Mesothelial cell of epicardium (in vitro differentiated cells): ENCODE measurements at regions not wholly inside any gene's neighbourhood (a gene's known extent, or its start where the extent isn't known, plus 50 kb on each side); places are given as distances from the start of the nearest gene placed in this dataset.

Experiments used
- DNase-seq, 2 experiments: peaks; one replicate each; pipeline ENCODE4 v3.0.0; 2021; ENCODE audit warnings: low spot score in 2 of 2; ENCODE audit not compliant: unreplicated experiment in 2 of 2
- H3K27ac Mint-ChIP-seq: 2 replicates; pipeline ENCODE4 v1.8.0; 2021; ENCODE audit warnings: mixed read lengths
- H3K27me3 Mint-ChIP-seq: 2 replicates; pipeline ENCODE4 v1.8.0; 2021; ENCODE audit warnings: low read depth, mixed read lengths
- H3K36me3 Mint-ChIP-seq: 2 replicates; pipeline ENCODE4 v1.8.0; 2021; ENCODE audit warnings: mixed read lengths
- H3K4me1 Mint-ChIP-seq: 2 replicates; pipeline ENCODE4 v1.8.0; 2021; ENCODE audit warnings: mixed read lengths
- H3K4me3 Mint-ChIP-seq: 2 replicates; pipeline ENCODE4 v1.8.0; 2021; ENCODE audit warnings: mild to moderate bottlenecking, moderate library complexity, mixed read lengths
- H3K9me3 Mint-ChIP-seq: 2 replicates; pipeline ENCODE4 v1.8.0; 2021; ENCODE audit warnings: mixed read lengths
- CTCF ChIP-seq: fragments of 200-600 bp; sonication (generic); IDR thresholded peaks from one replicate; pipeline ENCODE4 v1.5.0; 2021; ENCODE audit warnings: antibody characterized with exemption; ENCODE audit not compliant: unreplicated experiment

GRCh38 chr4:160370046-160370445, 1267.2 kb downstream of the RAPGEF2 start:
- H3K36me3 Mint-ChIP-seq = no peaks in the 10 kb centered on the region
- H3K27me3 Mint-ChIP-seq = no peaks in the 10 kb centered on the region
- H3K27ac Mint-ChIP-seq = no peak overlapping the region
- peaks cover 8% of the 10 kb centered on the region for H3K4me1 Mint-ChIP-seq
- no peak for DNase-seq
- no peaks in the 10 kb centered on the region for H3K9me3 Mint-ChIP-seq
- no peak overlapping the region for H3K4me3 Mint-ChIP-seq
- no peak for TF ChIP-seq CTCF

- no peak for DNase-seq
- Mint-ChIP-seq H3K27me3 (no peaks in the 10 kb centered on the region), H3K27ac (no peak overlapping the region), H3K9me3 (no peaks in the 10 kb centered on the region), H3K4me1 (no peaks in the 10 kb centered on the region), H3K36me3 (no peaks in the 10 kb centered on the region), H3K4me3 (no peak overlapping the region)
- no peak for TF ChIP-seq CTCF
Observed at GRCh38 chr4:160371446-160371845, 1268.6 kb downstream of the RAPGEF2 start.

GRCh38 chr4:160372390-160372789, 1269.5 kb downstream of the RAPGEF2 start:
- no peak for TF ChIP-seq CTCF
- Mint-ChIP-seq H3K9me3 (no peaks in the 10 kb centered on the region), H3K4me3 (no peak overlapping the region), H3K4me1 (no peaks in the 10 kb centered on the region), H3K27me3 (no peaks in the 10 kb centered on the region), H3K36me3 (no peaks in the 10 kb centered on the region), H3K27ac (no peak overlapping the region)
- DNase-seq = no peak

GRCh38 chr4:160373911-160374310, 1271.0 kb downstream of the RAPGEF2 start:
- TF ChIP-seq CTCF = no peak
- Mint-ChIP-seq H3K4me1 (no peaks in the 10 kb centered on the region), H3K9me3 (no peaks in the 10 kb centered on the region), H3K4me3 (no peak overlapping the region), H3K27me3 (no peaks in the 10 kb centered on the region), H3K36me3 (no peaks in the 10 kb centered on the region), H3K27ac (no peak overlapping the region)
- DNase-seq = no peak

- H3K4me3 Mint-ChIP-seq = no peak overlapping the region
- DNase-seq = no peak
- TF ChIP-seq CTCF = no peak
- H3K4me1 Mint-ChIP-seq = no peaks in the 10 kb centered on the region
- no peaks in the 10 kb centered on the region for H3K9me3 Mint-ChIP-seq
- no peaks in the 10 kb centered on the region for H3K27me3 Mint-ChIP-seq
- H3K36me3 Mint-ChIP-seq = no peaks in the 10 kb centered on the region
- no peak overlapping the region for H3K27ac Mint-ChIP-seq
Observed at GRCh38 chr4:160375772-160376452, 1273.0 kb downstream of the RAPGEF2 start.

- H3K27me3 Mint-ChIP-seq = no peaks in the 10 kb centered on the region
- no peak overlapping the region for H3K4me3 Mint-ChIP-seq
- no peak for TF ChIP-seq CTCF
- H3K9me3 Mint-ChIP-seq = peaks cover 38% of the 10 kb centered on the region
- peaks cover 9% of the 10 kb centered on the region for H3K36me3 Mint-ChIP-seq
- no peak for DNase-seq
- no peak overlapping the region for H3K27ac Mint-ChIP-seq
- H3K4me1 Mint-ChIP-seq = peaks cover 3% of the 10 kb centered on the region
Observed at GRCh38 chr4:160386846-160387245, 1284.0 kb downstream of the RAPGEF2 start.
